GM18498 (cell line): ENCODE measurements at regions not wholly inside any gene's neighbourhood (a gene's known extent, or its start where the extent isn't known, plus 50 kb on each side); places are given as distances from the start of the nearest gene placed in this dataset.

ENCODE experiments used
- ATAC-seq: cut with Tn5 transposase; IDR thresholded peaks from one replicate; pipeline ENCODE4 v1.9.1; 2021; ENCODE audit warnings: mild to moderate bottlenecking, moderate library complexity; ENCODE audit not compliant: unreplicated experiment

DNA sequence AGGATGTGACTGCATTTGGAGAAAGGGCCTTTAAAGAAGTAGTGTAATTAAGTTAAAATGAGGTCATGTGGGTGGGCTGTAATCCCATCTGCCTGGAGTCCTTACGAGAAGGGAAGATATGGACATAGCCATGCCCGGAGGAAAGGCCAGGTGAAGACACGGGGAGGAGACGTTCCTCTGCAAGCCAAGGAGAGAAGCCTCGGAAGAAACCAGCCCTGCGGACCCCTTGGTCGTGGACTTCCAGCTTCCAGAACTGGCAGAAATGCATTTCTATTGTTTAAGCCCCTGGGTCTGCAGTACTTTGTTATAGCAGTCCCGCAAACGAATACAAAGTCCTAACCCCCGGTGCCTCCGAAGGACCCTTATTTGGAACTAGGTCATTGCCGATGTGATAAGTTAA is 87.6 kb upstream of the TAF1B start:
- no peak for ATAC-seq

DNA sequence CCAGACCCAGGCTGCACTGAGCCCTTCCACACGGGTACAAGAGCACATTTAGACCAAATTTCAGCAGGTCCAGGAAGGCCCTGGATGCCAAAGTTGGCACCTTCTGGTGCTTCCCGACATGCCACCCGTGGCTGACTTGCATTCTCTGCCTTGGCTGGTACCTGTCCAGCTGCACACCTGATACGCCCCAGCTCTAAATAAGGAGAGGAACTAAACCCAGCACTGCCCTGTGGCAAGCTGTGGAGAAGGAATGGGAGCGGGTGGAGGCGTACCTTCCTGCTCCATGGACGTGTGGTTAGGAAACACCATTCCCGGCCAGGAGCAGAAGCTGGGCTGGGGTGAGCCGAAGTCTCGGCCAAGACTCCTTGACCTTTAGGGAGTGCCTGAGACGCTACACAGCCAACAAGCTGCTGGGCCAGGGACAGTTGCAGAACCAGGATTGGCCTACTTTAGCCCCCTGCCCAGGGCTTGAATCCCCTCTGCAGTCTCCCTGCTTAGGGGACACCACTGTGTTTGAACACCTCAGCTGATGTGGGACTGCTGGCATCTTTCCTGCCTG is 86.5 kb upstream of the TAF1B start:
- ATAC-seq = no peak

DNA sequence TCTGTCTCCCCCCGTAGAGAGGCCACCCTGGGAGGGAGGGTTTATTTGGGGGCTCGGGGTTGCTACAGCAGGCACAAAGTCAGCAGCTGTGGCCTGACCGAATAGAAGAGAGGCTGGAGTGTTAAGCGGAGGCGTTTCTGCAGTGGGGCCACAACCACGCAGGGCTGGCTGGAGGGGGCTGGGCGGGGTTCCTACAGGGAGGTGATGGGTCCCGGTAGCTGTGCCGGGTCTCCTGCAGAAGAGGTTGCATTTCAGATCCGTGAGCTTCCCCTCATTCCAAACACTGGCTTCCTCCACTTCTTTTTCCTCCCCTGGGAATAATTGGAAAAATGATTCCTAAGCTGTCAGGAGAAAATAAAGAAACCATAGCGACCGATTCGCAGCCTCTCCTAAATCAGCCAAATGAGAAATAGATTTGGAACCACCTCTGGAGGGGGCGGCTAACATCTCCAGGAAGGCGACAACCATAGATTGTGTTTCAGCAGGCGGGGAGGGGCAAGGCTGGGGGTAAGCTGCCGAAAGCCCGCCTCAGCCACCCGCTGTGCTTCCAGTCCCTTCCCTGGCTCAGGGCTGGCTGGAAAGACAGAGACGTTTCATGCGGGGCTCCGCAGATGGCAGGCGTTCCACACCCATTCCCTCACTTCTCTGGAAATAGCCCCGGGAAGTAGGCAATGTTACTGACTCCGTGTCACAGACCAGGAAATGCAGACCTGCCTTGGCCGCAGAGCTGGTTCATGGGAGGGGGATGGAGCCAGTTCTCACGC is 85.6 kb upstream of the TAF1B start:
- ATAC-seq = no peak

DNA sequence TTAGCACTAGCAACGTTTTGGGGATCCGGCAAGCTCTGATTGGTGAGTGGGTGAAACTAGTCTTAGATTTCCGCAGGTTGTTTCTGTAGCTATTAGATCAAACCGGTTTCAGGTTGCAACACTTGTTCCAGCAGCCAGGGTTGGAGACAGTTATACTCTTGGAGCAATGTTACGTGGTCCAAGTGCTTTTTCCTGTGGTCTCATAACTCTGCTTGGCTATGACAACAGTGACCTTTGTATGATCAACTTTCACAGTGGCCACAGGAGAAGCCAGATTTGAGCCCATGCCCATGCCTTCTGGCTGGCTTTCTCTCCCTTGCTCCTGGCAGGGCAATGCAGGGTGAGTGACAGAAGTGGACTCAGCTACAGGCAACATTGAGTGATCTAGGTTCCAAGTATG is 84.5 kb upstream of the TAF1B start:
- ATAC-seq = no peak

DNA sequence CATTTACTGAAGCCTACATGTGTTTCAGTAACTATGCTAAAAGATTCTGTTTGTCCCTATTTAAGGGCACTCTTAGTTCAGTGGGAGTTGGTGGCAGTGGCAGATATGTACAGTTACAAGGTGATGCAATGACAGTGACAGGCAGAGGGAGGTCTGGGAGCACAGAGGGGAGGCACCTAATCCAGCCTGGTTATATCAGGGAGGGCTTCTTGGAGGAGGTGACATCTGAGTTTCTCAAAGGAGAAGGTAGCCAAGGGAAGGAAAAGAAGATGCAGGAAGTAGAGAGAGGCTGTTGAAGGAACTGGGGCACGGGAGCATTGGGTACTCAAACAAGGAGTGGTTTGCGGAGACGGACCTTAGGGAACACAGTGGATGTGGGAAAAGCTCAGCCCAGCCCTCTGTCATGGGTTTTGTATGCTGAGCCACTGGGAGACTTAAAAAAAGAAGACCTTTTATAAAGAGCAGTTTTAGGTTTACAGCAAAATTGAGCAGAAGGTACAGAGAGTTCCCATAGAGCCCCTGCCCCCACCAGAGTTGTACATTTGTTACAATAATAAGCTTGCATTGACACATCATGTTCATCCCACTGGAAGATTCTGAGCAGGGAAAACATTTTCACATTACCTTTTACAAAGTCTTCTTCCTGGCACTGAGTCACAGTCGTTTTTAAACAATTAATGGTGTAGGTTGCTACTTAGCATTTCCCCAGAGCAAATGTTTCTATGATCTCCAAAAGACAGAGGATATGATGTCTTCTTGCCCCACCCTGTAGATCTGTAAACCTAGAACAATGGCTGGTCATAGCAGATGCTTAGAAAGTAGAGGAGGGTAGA is 83.0 kb upstream of the TAF1B start:
- no peak for ATAC-seq

DNA sequence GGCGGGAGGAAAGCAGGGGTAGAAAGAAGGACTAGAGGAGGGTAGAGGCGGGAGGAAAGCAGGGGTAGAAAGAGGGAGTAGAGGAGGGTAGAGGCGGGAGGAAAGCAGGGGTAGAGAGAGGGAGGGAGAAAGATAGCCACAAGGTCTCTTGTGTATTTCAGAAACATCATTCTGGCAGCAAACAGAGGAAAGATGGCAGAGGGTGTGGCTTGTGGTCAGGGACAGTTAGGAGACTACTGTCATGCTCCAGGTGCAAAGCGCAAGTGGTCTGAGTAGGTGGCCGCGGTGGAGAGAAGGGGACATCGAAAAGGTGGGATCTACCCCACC is 82.4 kb upstream of the TAF1B start:
- ATAC-seq = no peak

DNA sequence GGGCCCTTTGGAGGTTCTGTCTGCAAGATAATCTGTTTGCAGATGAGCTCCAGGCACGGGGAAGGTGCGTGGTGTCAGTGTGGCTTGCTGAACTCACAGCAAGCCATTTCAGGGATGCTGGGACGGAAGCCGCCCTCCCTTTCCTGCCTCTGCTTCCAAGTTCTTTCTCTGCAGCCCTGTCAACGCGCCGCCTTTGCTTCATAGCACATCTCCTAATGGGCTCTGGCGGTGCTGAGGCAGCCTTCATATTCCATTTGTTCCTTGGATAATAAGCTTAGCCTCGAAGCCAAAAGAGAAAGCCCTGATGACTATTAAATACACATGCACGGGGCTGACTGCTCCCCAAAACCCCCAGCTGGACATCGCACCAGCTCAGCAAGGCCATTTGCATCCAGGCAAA is 81.7 kb upstream of the TAF1B start:
- no peak for ATAC-seq

DNA sequence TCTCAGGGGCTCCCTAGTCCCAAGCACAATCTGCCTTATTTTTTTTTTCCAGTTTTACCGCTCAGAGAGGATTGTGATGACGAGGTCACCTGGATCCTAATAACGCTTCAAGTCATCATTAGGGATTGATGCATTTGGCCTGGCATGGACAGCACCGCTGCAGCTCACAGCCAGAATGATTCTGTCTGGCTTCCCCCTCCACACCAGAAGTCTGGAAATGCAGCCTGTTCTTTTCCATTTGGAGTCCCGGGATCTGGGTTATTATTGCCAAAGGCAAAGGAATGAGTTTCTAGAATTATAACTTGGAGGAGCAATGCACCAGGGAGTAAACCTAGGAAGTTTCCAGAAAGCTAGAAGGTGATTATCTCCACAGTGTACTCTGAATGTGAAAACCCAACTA is 81.1 kb upstream of the TAF1B start:
- no peak for ATAC-seq

DNA sequence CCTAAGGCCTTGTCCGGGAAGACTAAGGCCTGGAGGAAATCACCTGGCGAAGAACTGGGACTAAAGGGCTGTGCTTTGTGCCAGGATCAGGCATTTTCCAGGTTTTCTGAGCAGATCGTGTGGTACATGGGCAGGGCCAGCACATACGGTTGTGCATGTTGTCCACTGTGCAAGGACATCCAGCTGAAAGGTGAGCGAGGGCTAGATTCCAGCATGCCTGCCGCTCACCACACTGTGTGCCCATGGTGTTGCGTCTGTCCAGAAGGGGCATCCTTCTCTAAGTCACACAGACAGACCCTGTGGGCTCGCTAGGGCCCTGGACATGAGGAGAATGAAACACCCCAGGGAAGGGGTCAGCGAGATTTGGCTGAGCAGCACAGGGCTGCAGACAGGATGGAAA is 80.3 kb upstream of the TAF1B start:
- ATAC-seq = no peak

DNA sequence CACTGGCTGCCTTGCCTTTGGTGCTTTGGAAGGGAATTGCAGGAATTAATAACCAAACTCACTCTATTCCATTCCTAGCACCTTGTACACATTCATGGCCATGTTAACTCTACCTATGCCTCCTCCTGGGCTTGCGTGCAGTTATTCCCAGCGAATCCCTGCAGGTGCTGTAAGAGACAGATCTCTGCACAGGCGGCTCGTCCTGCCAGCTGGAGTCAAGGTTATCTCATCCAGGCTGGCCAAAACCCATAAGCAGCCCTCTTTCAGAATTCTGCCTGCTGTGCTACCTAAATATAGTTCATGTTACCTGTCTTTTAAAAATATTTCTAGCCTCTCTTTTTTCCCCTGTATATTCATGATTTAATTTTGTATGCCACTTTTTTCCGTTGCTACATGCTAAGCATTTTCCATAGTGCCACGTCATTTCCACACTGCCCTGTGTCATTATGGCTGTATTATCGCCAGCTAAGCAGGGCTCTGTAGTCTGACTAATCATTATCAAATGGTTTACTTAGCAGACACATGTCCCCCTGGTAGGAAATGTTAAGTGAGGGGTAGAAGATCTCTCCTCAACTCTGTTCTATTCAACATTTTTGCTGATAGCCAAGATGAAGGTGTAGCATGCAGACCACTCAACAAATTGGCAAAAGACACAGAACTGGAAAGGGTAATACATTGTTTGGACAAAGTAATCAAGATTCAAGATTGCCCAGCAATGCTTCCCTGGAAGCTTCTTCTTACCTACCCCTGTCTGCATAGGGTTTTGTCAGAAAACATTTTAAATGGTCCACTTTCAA is 79.7 kb upstream of the TAF1B start:
- ATAC-seq = no peak

DNA sequence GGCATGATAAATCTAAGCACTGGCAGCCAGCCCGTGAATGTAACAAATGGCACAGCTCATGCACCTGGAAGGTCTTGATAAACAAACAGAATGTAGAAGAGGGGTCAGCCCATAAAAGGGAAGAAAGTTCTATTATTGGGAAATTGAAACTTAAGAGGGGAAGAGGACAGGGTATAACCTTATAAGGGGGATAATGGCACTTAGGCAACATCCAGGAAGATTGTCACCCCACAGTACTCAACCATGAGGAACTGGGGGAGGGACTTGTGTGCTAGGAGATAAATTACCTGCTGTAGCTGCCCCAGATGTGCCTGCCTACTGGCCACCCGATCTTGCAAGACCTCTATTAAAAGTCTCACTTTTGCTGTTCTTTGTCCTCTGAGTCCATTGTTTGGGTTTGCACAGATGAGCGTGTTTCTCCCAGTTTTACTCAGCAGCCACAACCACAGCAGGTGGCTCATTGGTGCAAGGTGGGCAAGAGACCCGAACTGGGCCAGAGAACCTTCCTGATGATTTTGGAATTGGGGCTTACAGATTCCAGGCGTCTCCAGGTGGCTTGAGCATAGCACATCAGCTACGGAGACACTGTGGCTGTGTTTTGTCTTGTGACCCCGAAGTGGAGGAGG is 79.0 kb upstream of the TAF1B start:
- no peak for ATAC-seq

DNA sequence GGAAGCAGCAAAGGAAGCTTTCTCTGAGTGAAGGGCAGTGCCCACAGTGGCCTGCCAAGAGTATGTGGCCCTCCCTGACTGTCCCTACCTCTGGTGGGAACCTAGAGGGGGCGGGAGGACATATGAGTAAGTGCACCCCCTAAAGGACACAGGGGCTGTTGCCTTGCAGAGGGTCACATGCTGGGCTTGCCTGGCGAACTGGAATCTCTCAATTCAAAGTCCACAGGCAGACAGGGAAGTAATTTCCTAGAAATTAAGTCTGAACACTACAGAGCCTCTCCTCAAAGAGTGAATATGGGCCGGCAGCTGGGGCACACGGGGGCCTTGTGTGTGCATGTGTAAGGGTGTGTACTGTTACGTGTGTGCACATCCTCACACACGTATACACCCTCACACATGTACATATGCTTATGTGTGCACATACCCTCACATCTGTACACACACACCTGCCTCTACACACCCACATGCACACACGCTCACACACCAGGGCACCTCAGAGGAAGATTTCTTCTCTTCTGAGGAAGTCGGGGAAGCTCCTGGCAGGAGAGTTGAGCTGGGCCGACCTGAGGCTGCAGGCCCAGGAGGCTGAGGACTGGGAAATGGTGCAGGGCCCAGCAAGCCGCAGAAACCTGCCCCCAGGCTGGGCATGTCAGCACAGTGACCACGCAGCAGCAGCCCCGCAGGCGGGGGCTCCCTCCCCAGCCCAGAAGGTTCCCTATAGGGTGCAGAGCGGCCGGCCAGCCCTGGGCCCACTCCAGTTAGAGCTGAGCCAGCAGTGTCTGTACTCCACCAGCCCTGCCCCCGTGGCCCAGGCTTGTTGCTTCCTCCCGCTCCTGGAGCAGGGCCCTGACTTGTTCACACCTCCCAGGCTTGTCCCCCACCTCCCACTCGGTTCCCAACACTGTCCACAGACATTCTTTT is 77.4 kb upstream of the TAF1B start:
- no peak for ATAC-seq

DNA sequence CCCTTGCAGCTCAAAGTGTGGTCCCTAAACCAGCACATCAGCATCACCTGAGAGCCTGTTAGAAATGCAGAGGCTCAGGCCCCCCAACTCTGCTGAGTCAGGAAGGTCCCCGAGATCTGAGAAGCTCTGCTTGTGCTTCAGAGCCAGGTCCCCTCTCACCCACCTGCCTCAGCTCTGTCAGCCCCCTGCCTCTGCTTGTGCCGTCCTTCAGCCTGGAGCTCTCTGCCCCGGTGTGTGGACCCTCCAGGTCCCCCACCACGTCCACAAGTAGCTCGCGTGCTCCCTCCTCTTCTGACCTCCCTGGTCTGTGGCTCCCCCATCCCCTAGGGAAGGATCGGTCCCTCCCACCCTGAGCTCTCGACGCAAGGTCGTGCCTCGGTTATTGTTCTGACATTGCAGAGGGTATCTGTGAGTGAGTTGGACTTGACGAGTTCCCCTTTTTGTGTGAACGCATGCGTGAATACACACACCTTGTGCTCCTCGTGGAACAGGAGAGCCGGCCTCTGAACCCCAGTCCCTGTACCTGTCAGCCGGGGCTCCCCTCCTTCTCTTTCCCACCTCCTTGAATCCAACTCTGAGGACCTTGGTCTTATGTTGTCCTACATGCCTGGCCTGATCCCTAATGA is 75.5 kb upstream of the TAF1B start:
- no peak for ATAC-seq

DNA sequence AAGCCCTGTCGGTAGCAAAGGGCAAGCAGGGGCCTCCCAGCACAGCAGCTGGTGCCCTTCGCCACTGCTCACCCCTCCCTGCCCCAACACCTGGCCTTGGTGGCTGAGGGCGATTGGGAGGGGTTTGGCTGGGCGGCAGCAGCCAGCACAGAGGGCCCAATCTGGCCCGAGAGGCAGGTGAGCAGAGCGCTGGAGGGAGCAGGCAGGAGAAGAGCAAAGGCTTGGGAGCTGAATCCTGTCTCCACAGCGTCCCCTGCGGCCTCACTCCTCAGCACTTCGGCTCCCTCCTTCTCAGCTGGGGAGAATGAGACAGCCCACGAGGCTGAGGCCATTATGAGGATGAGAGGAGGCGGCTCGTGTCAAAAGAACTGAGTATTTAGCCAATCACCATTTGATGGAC is 74.9 kb upstream of the TAF1B start:
- ATAC-seq = no peak

DNA sequence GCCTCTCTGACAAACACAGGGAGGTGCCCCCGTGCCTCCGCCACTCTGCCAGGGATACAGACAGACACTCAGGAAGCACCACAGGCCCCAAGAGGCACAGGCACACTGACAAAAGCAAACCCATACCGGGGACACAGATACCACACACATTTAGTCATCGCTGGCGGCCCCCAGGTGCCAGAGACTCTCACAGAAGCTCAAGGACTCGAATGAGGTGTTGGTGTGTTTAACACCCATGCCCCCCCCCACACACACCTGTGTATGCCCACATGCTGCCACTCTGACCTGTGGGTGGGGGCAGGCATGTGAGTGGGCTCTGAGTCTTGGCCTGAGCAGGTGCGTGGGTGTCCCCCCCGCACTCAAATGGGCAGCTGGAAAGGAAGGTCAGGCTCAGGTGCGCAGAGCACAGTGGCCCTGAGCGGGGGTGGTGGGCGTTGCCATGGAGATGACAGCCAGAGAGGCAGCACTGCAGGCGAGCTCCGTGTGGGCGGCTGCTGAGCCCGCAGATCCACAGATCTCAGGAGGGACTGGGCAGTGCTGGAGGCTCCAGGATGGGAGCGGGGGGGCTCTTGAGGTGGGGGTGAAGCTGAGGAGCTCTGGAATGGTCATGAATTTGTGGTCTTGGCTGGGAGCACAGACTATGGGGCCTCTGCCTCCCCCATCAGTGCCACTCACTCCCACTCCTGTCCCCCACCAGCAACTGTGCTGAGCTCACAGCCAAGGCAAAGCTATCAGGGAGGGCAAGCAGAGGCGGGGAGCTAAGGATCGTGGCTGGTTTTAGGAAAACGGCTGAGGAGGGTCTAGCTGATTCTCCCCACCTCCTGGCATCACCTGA is 73.9 kb upstream of the TAF1B start:
- no peak for ATAC-seq

DNA sequence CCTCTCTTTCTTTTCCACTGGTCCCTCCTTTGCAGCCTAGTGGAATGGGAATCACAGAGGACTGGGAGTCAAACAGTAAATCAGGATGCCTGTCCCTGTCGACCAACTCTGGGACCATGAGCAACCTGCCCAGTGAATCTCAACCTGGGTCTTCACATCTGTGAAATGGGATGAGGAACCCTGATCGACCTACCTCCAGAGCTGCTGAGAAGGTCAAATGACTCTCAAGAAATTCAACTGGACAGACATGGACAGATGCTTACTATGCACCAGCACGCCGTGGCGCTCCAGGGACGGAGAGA is 73.3 kb upstream of the TAF1B start:
- ATAC-seq = no peak

DNA sequence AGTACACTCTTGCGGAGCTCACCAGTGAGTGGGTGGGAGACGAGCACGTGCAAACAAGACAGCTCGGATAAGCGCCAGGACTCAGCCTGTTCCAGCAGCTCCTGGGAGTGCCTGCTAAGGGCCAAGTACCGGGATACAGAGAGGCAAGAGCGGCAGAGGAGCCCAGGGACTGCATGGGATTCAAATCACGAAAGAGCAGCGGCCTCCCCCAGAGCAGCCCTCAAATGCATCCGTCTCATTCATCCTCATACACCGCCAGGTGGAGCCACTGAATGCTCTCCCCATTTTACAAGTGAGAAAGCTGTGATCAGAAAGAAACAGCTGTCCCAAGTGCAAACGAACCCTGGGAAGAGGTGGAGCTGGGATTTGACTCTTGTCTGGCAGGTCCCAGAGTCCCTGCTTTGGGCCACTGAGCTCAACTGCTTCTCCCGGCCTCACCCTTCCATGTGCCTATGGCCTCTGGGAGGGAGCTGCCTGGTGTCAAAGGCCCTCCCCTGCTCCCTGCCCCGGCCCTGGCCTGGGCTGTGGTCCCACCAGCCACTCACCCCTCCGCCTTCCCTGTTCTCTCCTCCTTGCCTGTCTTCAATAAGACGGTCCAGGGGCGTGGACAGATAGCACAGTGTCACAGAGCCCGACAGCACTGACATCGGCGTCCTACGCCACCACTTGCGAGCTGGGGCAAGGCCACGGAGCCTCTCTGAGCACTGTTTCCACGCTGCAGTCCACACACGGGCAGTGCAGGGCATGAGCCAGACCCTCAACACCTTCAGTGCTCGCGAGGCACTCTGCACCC is 72.8 kb upstream of the TAF1B start:
- no peak for ATAC-seq

DNA sequence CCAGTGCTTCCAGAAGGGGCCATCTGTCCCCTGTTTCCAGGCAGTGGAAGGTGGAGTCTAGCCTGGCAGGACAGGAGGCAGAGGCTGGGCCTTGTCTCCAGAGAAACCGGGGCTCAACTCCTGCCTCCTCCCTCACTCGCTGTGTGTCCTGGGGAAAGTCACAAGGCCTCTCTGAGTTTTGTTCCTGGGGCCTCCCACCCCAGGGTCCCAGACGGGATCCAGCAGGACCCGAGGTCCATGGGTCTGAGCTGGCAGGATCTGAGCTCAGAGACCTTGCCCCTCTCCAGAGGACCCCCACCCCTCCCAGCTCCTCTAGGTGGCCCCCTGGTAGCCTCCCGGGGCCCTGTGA is 72.2 kb upstream of the TAF1B start:
- no peak for ATAC-seq
